Tibial nerve (tissue), 4 donors: ENCODE measurements at regions not wholly inside any gene's neighbourhood (a gene's known extent, or its start where the extent isn't known, plus 50 kb on each side); places are given as distances from the start of the nearest gene placed in this dataset.
A peak's percentile ranks its signal among the peaks of the same experiment; 100 is the strongest.

Experiments used
- DNase-seq, 2 donors: peaks; one replicate each; pipeline ENCODE4 v3.0.0-alpha.2; 2019; ENCODE audit warnings: low spot score in 2 of 2
- H3K27ac ChIP-seq, 4 donors: fragments of 200-600 bp; sonication (generic) in 3 of 4; one replicate each; pipeline ENCODE4 v1.5.1; 2017 to 2019; ENCODE audit warnings: mild to moderate bottlenecking in 1 of 4
- H3K27me3 ChIP-seq, 2 donors: fragments of 200-600 bp; sonication (generic) in 1 of 2; one replicate each; pipeline versions ENCODE4 v1.5.1 to v1.6.0; 2017 to 2019
- H3K36me3 ChIP-seq, 3 donors: fragments of 200-600 bp; sonication (generic); one replicate each; pipeline ENCODE4 v1.5.1; 2018 to 2019
- H3K4me1 ChIP-seq, 4 donors: fragments of 200-600 bp; sonication (generic) in 3 of 4; one replicate each; pipeline ENCODE4 v1.5.1; 2017 to 2019
- H3K4me3 ChIP-seq, 4 donors: fragments of 200-600 bp; sonication (generic) in 3 of 4; one replicate each; pipeline ENCODE4 v1.5.1; 2017 to 2019; ENCODE audit warnings: mild to moderate bottlenecking in 1 of 4, moderate library complexity in 1 of 4
- H3K9me3 ChIP-seq, 4 donors: fragments of 200-600 bp; sonication (generic) in 3 of 4; one replicate each; pipeline ENCODE4 v1.5.1; 2017 to 2019
- CTCF ChIP-seq, 5 experiments: fragments of 200-600 bp in 3 of 5; fragments of 450-650 bp in 2 of 5; sonication (generic) in 3 of 5; IDR thresholded peaks; one replicate each; pipeline ENCODE4 v1.5.1; 2016 to 2019; ENCODE audit warnings: antibody characterized with exemption in 5 of 5, mild to moderate bottlenecking in 3 of 5, moderate library complexity in 2 of 5
- EP300 ChIP-seq, 2 donors: sonication (generic); formaldehyde crosslinking; IDR thresholded peaks; one replicate each; pipeline ENCODE4 v1.6.1; 2017; ENCODE audit warnings: antibody characterized with exemption in 2 of 2, mild to moderate bottlenecking in 1 of 2
- POLR2A ChIP-seq, 2 donors: fragments of 450-650 bp; IDR thresholded peaks; one replicate each; pipeline ENCODE4 v1.6.1; 2017; ENCODE audit warnings: antibody characterized with exemption in 2 of 2, mild to moderate bottlenecking in 2 of 2, moderate library complexity in 2 of 2
- WGBS, 2 donors: methylation state at CpG; one replicate each; pipeline ENCODE4 v1.1.5; 2018; 5-methylcytosine and 5-hydroxymethylcytosine counted together

GRCh38 chr11:11192541-11192940 lies 160.5 kb downstream of the CSNK2A3 start:
- TF ChIP-seq CTCF (IDR thresholded peaks at IDR 0.05) (no peak), EP300 (IDR thresholded peaks at IDR 0.05) (no peak), POLR2A (IDR thresholded peaks at IDR 0.05) (no peak)
- 37 to 42% methylated on average over 3 of the region's 3 CpGs for WGBS, 2 donors

GRCh38 chr11:11189506-11189905 lies 163.5 kb downstream of the CSNK2A3 start:
- no peak for DNase-seq
- no peaks in the 10 kb centered on the region for H3K4me1 ChIP-seq
- TF ChIP-seq EP300 (IDR thresholded peaks at IDR 0.05) (no peak), CTCF (IDR thresholded peaks at IDR 0.05) (no peak), POLR2A (IDR thresholded peaks at IDR 0.05) (no peak)
- H3K27ac ChIP-seq: peak overlapping the region in 2 of 4 donors; percentile 6 to 10
- peaks cover 0 to 17% (median 2%) of the 10 kb centered on the region in 4 donors for H3K9me3 ChIP-seq
- no peaks in the 10 kb centered on the region for H3K27me3 ChIP-seq
- H3K4me3 ChIP-seq: no peak overlapping the region
- 35 to 50% methylated on average over 3 of the region's 3 CpGs for WGBS, 2 donors
- no peaks in the 10 kb centered on the region for H3K36me3 ChIP-seq

More at GRCh38 chr11:11192541-11192940, 160.5 kb downstream of the CSNK2A3 start:
- no peak overlapping the region for H3K27ac ChIP-seq
- H3K9me3 ChIP-seq: peaks cover 0 to 17% (median 2%) of the 10 kb centered on the region in 4 donors
- no peaks in the 10 kb centered on the region for H3K4me1 ChIP-seq
- no peak overlapping the region for H3K4me3 ChIP-seq
- no peaks in the 10 kb centered on the region for H3K27me3 ChIP-seq
- no peak for DNase-seq
- H3K36me3 ChIP-seq: no peaks in the 10 kb centered on the region

GRCh38 chr11:11186249-11186648 lies 166.8 kb downstream of the CSNK2A3 start:
- Histone ChIP-seq H3K4me1 (no peaks in the 10 kb centered on the region), H3K4me3 (no peak overlapping the region), H3K9me3 (peaks cover 0 to 8% (median 2%) of the 10 kb centered on the region in 4 donors), H3K27me3 (no peaks in the 10 kb centered on the region), H3K27ac (no peak overlapping the region), H3K36me3 (no peaks in the 10 kb centered on the region)
- 79 to 84% methylated on average over 5 of the region's 5 CpGs for WGBS, 2 donors
- TF ChIP-seq CTCF (IDR thresholded peaks at IDR 0.05) (no peak), POLR2A (IDR thresholded peaks at IDR 0.05) (no peak), EP300 (IDR thresholded peaks at IDR 0.05) (no peak)
- no peak for DNase-seq

- no peaks in the 10 kb centered on the region for H3K36me3 ChIP-seq
- no peaks in the 10 kb centered on the region for H3K9me3 ChIP-seq
- no peak for TF ChIP-seq CTCF (IDR thresholded peaks at IDR 0.05)
- TF ChIP-seq POLR2A (IDR thresholded peaks at IDR 0.05): no peak
- TF ChIP-seq EP300 (IDR thresholded peaks at IDR 0.05): no peak
- peaks cover 0 to 18% (median 0%) of the 10 kb centered on the region in 4 donors for H3K4me1 ChIP-seq
- H3K27me3 ChIP-seq: no peaks in the 10 kb centered on the region
- H3K4me3 ChIP-seq: no peak overlapping the region
- 91 to 94% methylated on average over 14 of the region's 14 CpGs for WGBS, 2 donors
- no peak for DNase-seq
- no peak overlapping the region for H3K27ac ChIP-seq
Observed at GRCh38 chr11:11182261-11182660, 170.8 kb downstream of the CSNK2A3 start.

- peak overlapping the region in 3 of 4 donors; percentile 35 to 82 (median 65) for H3K27ac ChIP-seq
- WGBS, 2 donors: 65 to 68% methylated on average over 3 of the region's 3 CpGs
- TF ChIP-seq POLR2A (IDR thresholded peaks at IDR 0.05): no peak
- TF ChIP-seq EP300 (IDR thresholded peaks at IDR 0.05): peak; percentile 17 to 72
Observed at GRCh38 chr11:11178671-11179638, 174.1 kb downstream of the CSNK2A3 start.

More at GRCh38 chr11:11178671-11179638, 174.1 kb downstream of the CSNK2A3 start:
- DNase-seq: no peak
- Histone ChIP-seq H3K4me3 (no peak overlapping the region), H3K27me3 (no peaks in the 10 kb centered on the region), H3K36me3 (no peaks in the 10 kb centered on the region), H3K4me1 (peaks cover 0 to 18% (median 2%) of the 10 kb centered on the region in 4 donors), H3K9me3 (no peaks in the 10 kb centered on the region)
